K562 (cell line): ENCODE measurements at regions not wholly inside any gene's neighbourhood (a gene's known extent, or its start where the extent isn't known, plus 50 kb on each side); places are given as distances from the start of the nearest gene placed in this dataset.

ENCODE experiments used
- ATAC-seq: fragments of 200-7000 bp; cut with Tn5 transposase; 3 replicates; pipeline ENCODE4 v1.9.1; 2020; ENCODE audit warnings: moderate library complexity
- BruUV-seq: library from RNA; stranded (reverse); fragments of 400-500 nt; replicated peaks from 2 replicates; lab custom pipeline; 2021; lab: Mats Ljungman, UMichigan
- CTCF ChIA-PET: fragments of 300-600 bp; formaldehyde crosslinking; extraction: SDS; loops from one replicate; lab custom pipeline; 2021; ENCODE audit warnings: low intra/inter-chr PET ratio; lab: Yijun Ruan, JAX
- POLR2A ChIA-PET: fragments of 300-600, 350-650 bp; sonication (Branson Sonifier 250); formaldehyde crosslinking; extraction: SDS; loops from one replicate; lab custom pipeline; 2021; ENCODE audit warnings: antibody characterized with exemption, inconsistent platforms; lab: Yijun Ruan, JAX
- DNase-seq, 4 experiments: peaks; one replicate each; pipeline versions ENCODE4 v3.0.0 to v3.0.0-alpha.2; 2011 to 2018; ENCODE audit warnings: low spot score in 3 of 4, mixed read lengths in 3 of 4; ENCODE audit errors: extremely low read depth in 1 of 4
- FAIRE-seq: peaks from 2 replicates; lab custom pipeline; 2011; peaks lifted over from hg19 to GRCh38; lab: Jason Lieb, UNC
- H2AFZ ChIP-seq: 2 replicates; pipeline ENCODE4 v1.6.0; 2011; ENCODE audit warnings: low read depth, low read length, control low read depth, inconsistent platforms
- H3K27ac ChIP-seq: fragments of 200-600 bp; 3 replicates; pipeline ENCODE4 v1.8.0; 2011; ENCODE audit warnings: low read depth, mild to moderate bottlenecking, control low read depth, inconsistent platforms, low read length, moderate library complexity, mixed read lengths; ENCODE audit errors: extremely low read depth
- H3K27me3 ChIP-seq, 2 experiments: fragments of 300-600 bp in 1 of 2; 2 replicates in 1 of 2; 3 replicates in 1 of 2; pipeline versions ENCODE4 v1.6.0 to v1.8.0; 2011; ENCODE audit warnings: inconsistent platforms in 2 of 2, low read length in 2 of 2, mild to moderate bottlenecking in 1 of 2, mixed read lengths in 1 of 2, moderate library complexity in 1 of 2; ENCODE audit not compliant: control insufficient read depth in 2 of 2, insufficient read depth in 2 of 2
- H3K36me3 ChIP-seq: fragments of 300-600 bp; 3 replicates; pipeline ENCODE4 v1.8.0; 2011; ENCODE audit warnings: mild to moderate bottlenecking, low read length, inconsistent platforms; ENCODE audit not compliant: control insufficient read depth, insufficient read depth
- H3K4me1 ChIP-seq, 2 experiments: fragments of 200-600 bp in 1 of 2; replicated peaks in 1 of 2; 2 replicates in 1 of 2; 3 replicates in 1 of 2; pipeline versions ENCODE4 v1.5.1 to v1.8.0; 2011; ENCODE audit warnings: inconsistent platforms in 2 of 2, low read length in 2 of 2, mild to moderate bottlenecking in 1 of 2, mixed read lengths in 1 of 2, moderate library complexity in 1 of 2; ENCODE audit not compliant: control insufficient read depth in 2 of 2, insufficient read depth in 2 of 2
- H3K4me2 ChIP-seq: 2 replicates; pipeline ENCODE4 v1.6.1; 2011; ENCODE audit warnings: low read length, control low read depth, inconsistent platforms, mixed read lengths; ENCODE audit not compliant: insufficient read depth
- H3K4me3 ChIP-seq: fragments of 200-600 bp; sonication (generic), shearing (Covaris generic); 2 replicates; pipeline ENCODE4 v1.5.1; 2016; ENCODE audit warnings: control low read depth, inconsistent platforms
- H3K79me2 ChIP-seq: fragments of 200-600 bp; 3 replicates; pipeline ENCODE4 v1.8.0; 2011; ENCODE audit warnings: low read length, inconsistent platforms; ENCODE audit not compliant: control insufficient read depth, insufficient read depth
- H3K9ac ChIP-seq, 2 experiments: 2 replicates each; pipeline versions ENCODE4 v1.6.0 to v1.6.1; 2011; ENCODE audit warnings: low read depth in 2 of 2, low read length in 2 of 2, control low read depth in 1 of 2, inconsistent platforms in 1 of 2, mild to moderate bottlenecking in 1 of 2, mixed read lengths in 1 of 2; ENCODE audit not compliant: insufficient read depth in 1 of 2
- H3K9me1 ChIP-seq: one replicate; pipeline ENCODE4 v1.6.0; 2011; ENCODE audit warnings: inconsistent platforms, mild to moderate bottlenecking, low read length, moderate library complexity; ENCODE audit not compliant: control insufficient read depth, insufficient read depth
- H3K9me3 ChIP-seq: replicated peaks from 2 replicates; pipeline ENCODE4 v1.5.1; 2011; ENCODE audit warnings: low read depth, low read length, inconsistent platforms; ENCODE audit not compliant: control insufficient read depth, insufficient read depth
- H4K20me1 ChIP-seq: replicated peaks from 2 replicates; pipeline ENCODE4 v1.6.1; 2011; ENCODE audit warnings: low read length, inconsistent platforms, mixed read lengths; ENCODE audit not compliant: control insufficient read depth, insufficient read depth
- BRCA1 ChIP-seq, 2 experiments: fragments of 450-650 bp in 1 of 2; sonication (generic) in 1 of 2; formaldehyde crosslinking in 1 of 2; IDR thresholded peaks; 2 replicates each; pipeline versions ENCODE4 v1.5.0 to v1.6.1; 2017 to 2020; ENCODE audit warnings: mild to moderate bottlenecking in 1 of 2, missing genetic modification reagents in 1 of 2
- DNMT1 ChIP-seq: fragments of 450-650 bp; IDR thresholded peaks from 2 replicates; pipeline ENCODE4 v1.6.1; 2016; ENCODE audit warnings: antibody characterized with exemption, mild to moderate bottlenecking
- EHMT2 ChIP-seq: fragments of 450-650 bp; IDR thresholded peaks from 2 replicates; pipeline ENCODE4 v1.6.1; 2018; ENCODE audit warnings: antibody characterized with exemption
- ESRRA ChIP-seq: fragments of 450-650 bp; IDR thresholded peaks from 2 replicates; pipeline ENCODE4 v1.6.1; 2014; ENCODE audit warnings: low read depth, mild to moderate bottlenecking, moderate library complexity, borderline replicate concordance
- JUND ChIP-seq, 2 experiments: IDR thresholded peaks; 2 replicates in 1 of 2; 3 replicates in 1 of 2; pipeline ENCODE4 v1.6.1; 2011; ENCODE audit warnings: borderline replicate concordance in 2 of 2, low read depth in 2 of 2, low read length in 2 of 2, improper control_type of control experiment in 1 of 2, missing biosample characterization in 1 of 2, missing genetic modification characterization in 1 of 2, missing genetic modification reagents in 1 of 2
- SLC30A9 ChIP-seq: fragments of 250-450 bp; sonication (Bioruptor Pico); IDR thresholded peaks from 2 replicates; pipeline ENCODE4 v1.8.0; 2022; ENCODE audit warnings: mild to moderate bottlenecking, moderate library complexity
- ZKSCAN8 ChIP-seq: fragments of 200-800 bp; sonication (Bioruptor generic); IDR thresholded peaks from 2 replicates; pipeline ENCODE4 v1.6.1; 2016; ENCODE audit warnings: missing genetic modification characterization, missing compliant biosample characterization
- WGBS: fragments of 100-300 bp; shearing (Covaris generic); methylation state at CpG from one replicate; pipeline ENCODE4 v1.1.6; 2016; ENCODE audit warnings: low coverage, mixed read lengths; ENCODE audit not compliant: insufficient coverage; ENCODE audit errors: missing lambda C conversion rate; 5-methylcytosine and 5-hydroxymethylcytosine counted together
- in situ Hi-C: fragments of 300-500 bp; cut with MboI; formaldehyde crosslinking; loops from 4 replicates; pipeline ENCODE4 v1.15.0; 2018; ENCODE audit warnings: inconsistent platforms, mixed read lengths
- intact Hi-C: fragments of 100-400 bp; cut with micrococcal nuclease; formaldehyde crosslinking; loops from 2 replicates; pipeline ENCODE4 v1.14.2; 2022
- TF ChIP-seq, protein P1 (sequence below): fragments of 450-650 bp; IDR thresholded peaks from 2 replicates; pipeline ENCODE4 v1.6.1; 2016; ENCODE audit warnings: low read depth, mild to moderate bottlenecking, moderate library complexity
- TF ChIP-seq, protein P2 (sequence below): fragments of 250-450 bp; sonication (Bioruptor Pico); IDR thresholded peaks from 2 replicates; pipeline ENCODE4 v1.8.0; 2022; ENCODE audit warnings: inconsistent platforms, mild to moderate bottlenecking, moderate library complexity, borderline replicate concordance

DNA sequence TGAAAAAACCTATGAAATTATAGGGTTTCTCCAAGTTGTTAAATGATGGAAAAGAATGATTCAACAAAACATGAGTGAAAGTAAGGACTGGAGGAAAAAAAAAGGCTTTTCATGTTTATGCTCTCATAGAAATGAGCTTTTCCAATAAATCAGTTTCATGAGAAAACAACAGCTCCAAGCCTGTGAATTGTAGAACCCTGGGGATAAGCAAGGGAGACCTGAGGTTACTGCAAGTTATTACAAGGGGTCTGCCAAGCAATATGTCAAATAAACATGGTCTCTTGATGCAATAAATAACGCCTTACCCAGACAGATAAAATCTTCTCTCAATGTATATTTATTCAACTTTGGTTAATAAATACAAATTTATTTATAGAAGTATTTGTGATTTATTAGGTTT is 577.9 kb upstream of the GCFC2 start:
- Histone ChIP-seq H3K4me1 (no peaks in the 10 kb centered on the region), H3K79me2 (no peaks in the 10 kb centered on the region), H3K9me1 (no peaks in the 10 kb centered on the region), H3K36me3 (no peaks in the 10 kb centered on the region), H2AFZ (no peak overlapping the region), H4K20me1 (no peaks in the 10 kb centered on the region; the same call in 1 of the 2 replicates), H3K27ac (no peak overlapping the region), H3K9me3 (no peaks in the 10 kb centered on the region), H3K9ac (no peak overlapping the region), H3K4me3 (no peak overlapping the region), H3K27me3 (no peaks in the 10 kb centered on the region), H3K4me2 (no peak overlapping the region)
- TF ChIP-seq DNMT1 (no peak), BRCA1 (IDR thresholded peaks at IDR 0.05) (no peak), BRCA1 (CRISPR knock-in tag; IDR thresholded peaks at IDR 0.05) (no peak), EHMT2 (no peak), SLC30A9 (CRISPR knock-in tag) (no peak), JUND (IDR thresholded peaks at IDR 0.05; ENCODE audit: borderline replicate concordance, low read depth, low read length) (no peak), JUND (tag; IDR thresholded peaks at IDR 0.05; ENCODE audit: borderline replicate concordance, low read depth, low read length) (no peak), ESRRA (no peak), ZKSCAN8 (CRISPR knock-in tag) (no peak)
- TF ChIP-seq, protein P1, sequence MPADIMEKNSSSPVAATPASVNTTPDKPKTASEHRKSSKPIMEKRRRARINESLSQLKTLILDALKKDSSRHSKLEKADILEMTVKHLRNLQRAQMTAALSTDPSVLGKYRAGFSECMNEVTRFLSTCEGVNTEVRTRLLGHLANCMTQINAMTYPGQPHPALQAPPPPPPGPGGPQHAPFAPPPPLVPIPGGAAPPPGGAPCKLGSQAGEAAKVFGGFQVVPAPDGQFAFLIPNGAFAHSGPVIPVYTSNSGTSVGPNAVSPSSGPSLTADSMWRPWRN, result no peak
- TF ChIP-seq, protein P2, sequence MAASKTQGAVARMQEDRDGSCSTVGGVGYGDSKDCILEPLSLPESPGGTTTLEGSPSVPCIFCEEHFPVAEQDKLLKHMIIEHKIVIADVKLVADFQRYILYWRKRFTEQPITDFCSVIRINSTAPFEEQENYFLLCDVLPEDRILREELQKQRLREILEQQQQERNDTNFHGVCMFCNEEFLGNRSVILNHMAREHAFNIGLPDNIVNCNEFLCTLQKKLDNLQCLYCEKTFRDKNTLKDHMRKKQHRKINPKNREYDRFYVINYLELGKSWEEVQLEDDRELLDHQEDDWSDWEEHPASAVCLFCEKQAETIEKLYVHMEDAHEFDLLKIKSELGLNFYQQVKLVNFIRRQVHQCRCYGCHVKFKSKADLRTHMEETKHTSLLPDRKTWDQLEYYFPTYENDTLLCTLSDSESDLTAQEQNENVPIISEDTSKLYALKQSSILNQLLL (CRISPR knock-in tag), result no peak
- BruUV-seq, result no TSS peak
- ChIA-PET CTCF (no interaction called here), POLR2A (no interaction called here)
- DNase-seq (no peak), FAIRE-seq (no peak), ATAC-seq (no peak)
- WGBS, result 6% methylated on average over 1 of the region's 1 CpG
- intact Hi-C loops, result no loop called here
- in situ Hi-C loops, result no loop called here
